ENCODE measurements at regions not wholly inside any gene's neighbourhood (a gene's known extent, or its start where the extent isn't known, plus 50 kb on each side); places are given as distances from the start of the nearest gene placed in this dataset.
"Not testable (repeated sequence)": the region's sequence is repeated elsewhere in the genome, so short reads cannot be mapped to it uniquely, and the experiment has no call there.

DNA sequence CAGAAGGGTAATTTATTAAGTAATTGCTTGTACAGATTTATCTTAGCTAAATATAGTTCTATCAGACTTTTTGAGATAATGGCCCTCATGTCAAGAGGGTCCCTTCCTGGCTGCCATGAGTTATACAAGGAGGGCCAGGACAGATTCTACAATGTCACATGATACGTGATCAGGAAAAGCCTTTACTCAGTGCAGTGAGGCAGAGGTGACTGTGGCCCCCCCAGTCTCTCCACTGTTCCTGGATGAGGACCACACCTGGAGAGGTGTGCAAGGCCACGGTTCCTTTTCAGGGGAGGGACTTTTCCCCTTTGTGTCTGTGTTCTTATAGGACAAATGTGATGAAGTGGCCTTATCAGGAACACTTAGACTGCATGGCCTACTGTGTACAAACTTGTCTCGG is 54.3 kb upstream of the LRCH1 start:
- in situ Hi-C loops (cut with MboI; ENCODE audit: low pct_unique_long_range_greater_than_20kb, low sequenced_read_pairs), result no loop called here
- no peak for DNase-seq

DNA sequence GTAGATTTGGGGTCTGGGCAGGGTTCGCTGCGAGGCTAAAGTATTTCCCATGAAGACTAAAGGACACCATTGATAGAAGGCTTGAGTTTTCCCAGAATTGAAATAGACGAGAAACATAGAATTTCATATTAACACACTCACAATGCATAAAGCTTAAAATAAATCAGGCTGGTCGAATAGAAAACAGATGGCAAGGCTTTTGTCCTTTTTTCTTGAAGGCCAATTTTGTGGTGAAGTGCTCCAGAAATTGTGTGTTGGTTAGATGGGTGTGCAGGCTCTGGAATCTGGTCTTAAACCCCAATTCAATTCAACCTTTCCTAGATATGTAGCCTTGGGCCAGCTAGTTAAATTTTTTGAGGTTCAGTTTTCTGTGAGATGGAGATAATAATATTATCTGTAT is 56.9 kb upstream of the LRCH1 start:
- DNase-seq, result no peak
- in situ Hi-C loops (cut with MboI; ENCODE audit: low pct_unique_long_range_greater_than_20kb, low sequenced_read_pairs), result no loop called here

DNA sequence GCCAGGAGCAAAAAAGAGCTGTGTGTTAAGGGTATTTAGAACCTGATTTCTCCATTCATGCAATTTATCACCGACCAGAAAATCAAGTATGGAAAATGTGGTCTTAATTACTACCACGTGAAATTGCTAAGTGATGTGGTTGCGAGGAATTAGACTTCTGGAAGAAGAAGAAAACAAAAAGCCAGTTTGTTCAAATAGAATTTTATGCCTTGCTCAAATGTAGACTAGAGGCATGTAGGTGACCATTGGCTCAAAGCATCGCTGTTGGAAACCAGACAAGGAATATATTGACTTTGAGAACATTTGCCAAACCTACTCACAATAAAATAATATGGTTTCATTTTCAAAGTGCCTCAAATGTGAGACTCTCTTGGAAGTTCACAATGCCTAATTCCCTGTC is 57.3 kb upstream of the LRCH1 start:
- DNase-seq, result no peak
- in situ Hi-C loops (cut with MboI; ENCODE audit: low pct_unique_long_range_greater_than_20kb, low sequenced_read_pairs), result no loop called here

DNA sequence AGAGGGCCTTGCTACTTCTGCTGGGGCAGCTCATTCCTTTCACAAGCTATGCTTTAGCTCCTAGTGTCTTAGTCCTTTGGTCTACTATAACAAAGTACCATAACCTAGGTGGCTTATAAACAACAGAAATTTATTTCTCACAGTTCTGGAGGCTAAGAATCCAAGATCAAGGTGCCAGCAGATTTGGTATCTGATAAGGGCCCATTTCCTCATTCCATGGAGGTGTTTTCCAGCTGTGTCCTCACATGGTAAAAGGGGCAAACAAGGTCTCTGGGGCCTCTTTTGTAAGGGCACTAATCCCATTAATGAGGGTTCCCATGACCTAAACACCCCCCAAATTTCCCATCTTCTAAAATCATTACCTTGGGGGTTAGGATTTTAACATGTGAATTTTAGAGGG is 57.9 kb upstream of the LRCH1 start:
- in situ Hi-C loops (cut with MboI; ENCODE audit: low pct_unique_long_range_greater_than_20kb, low sequenced_read_pairs), result no loop called here
- no peak for DNase-seq

DNA sequence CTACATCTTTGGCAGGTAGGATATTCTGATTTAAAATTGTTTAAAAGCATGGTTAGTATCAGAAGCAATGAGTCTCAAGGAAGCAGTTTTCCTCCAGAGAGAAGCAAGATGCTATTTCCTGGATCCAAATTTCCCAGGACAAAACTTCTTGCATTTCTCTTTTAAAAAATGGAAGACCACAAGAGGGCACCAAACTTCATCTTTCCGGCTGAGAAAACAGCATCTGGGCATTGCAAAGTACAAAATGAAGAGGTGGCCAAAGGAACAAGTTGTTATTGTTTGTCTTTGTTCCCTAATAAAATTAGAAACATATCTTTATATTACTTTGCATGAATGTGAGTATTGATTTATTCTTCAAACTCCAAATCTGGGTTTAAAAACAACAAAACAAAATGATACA is 60.0 kb upstream of the LRCH1 start:
- in situ Hi-C loops (cut with MboI; ENCODE audit: low pct_unique_long_range_greater_than_20kb, low sequenced_read_pairs), result no loop called here
- peak; percentile 57 for DNase-seq

DNA sequence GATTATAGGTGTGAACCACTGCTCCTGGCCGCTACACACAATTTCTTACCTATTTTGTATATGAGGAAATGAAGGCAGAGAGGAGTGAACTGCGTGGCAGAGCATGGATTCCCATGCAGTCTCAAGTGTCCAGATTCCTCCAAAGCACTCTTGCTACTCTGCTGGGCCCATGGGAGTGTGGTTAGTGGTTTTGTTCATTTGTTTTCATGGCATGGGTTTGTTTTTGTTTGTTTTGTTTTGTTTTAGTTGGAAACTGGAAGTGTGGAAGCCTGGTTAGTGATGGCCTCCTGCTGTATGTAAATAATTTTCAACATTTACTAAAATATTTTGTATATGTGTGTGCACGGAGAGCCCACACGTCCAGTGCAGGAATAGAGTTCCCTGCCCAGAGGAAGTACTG is 61.3 kb upstream of the LRCH1 start:
- in situ Hi-C loops (cut with MboI; ENCODE audit: low pct_unique_long_range_greater_than_20kb, low sequenced_read_pairs), result no loop called here
- DNase-seq, result no peak

DNA sequence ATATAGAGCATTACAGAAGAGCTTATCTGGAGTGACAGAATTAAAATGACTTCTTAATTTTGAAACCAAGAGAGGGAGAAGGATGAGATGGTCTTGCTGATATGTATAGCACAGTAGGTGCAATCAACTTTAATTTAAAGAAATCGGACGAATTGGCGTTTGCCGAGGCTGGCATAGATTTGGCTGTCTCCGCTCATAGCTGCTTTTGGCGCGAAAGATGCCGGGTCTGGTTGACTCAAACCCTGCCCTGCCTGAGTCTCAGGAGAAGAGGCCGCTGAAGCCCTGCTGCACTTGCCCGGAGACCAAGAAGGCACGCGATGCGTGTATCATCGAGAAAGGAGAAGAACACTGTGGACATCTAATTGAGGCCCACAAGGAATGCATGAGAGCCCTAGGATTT is 62.3 kb upstream of the LRCH1 start:
- in situ Hi-C loops (cut with MboI; ENCODE audit: low pct_unique_long_range_greater_than_20kb, low sequenced_read_pairs), result not testable (repeated sequence)

DNA sequence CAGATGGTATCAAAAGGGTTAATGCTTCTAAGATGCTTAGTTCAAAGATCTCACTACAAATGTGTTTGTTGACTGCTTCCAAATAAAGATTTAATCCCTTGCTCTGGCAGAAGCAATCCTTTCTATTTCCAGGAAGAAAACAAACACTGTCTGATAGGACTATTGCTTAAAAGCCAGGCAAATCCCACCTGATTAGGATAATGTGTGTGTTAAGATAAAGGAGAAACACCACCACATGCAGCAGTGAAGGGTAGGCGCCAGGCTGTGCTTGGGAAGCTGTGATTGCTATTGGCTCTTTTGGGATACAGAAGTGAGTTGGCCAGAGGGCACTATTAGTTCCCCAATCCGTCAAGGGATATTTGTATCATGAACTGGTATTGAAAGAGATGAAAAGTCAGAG is 62.8 kb upstream of the LRCH1 start:
- DNase-seq, result no peak
- in situ Hi-C loops (cut with MboI; ENCODE audit: low pct_unique_long_range_greater_than_20kb, low sequenced_read_pairs), result no loop called here

More for the DNA sequence above, 62.3 kb upstream of the LRCH1 start:
- not testable (repeated sequence) for DNase-seq

DNA sequence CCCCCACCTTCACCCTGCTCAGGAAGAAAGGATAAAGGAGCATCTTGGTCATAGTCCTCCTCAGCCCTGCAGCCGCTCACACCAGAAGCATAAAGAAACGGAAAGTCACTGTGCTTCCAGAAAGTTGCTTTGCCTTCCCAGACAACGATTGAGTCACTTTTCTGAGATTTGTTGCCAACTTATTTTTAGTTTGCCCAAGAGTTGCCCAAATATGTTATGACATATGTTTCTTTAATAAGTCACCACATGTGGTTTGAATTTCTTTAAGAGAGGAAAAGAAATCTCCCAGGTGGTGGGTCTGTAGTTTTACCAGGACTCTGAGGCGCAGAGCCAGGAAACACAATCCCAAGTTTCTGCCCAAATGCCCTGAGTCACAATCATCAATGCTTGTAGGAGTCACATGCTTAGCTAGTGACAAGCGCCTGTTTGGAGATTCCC is 63.4 kb upstream of the LRCH1 start:
- in situ Hi-C loops (cut with MboI; ENCODE audit: low pct_unique_long_range_greater_than_20kb, low sequenced_read_pairs), result no loop called here
- DNase-seq, result no peak

DNA sequence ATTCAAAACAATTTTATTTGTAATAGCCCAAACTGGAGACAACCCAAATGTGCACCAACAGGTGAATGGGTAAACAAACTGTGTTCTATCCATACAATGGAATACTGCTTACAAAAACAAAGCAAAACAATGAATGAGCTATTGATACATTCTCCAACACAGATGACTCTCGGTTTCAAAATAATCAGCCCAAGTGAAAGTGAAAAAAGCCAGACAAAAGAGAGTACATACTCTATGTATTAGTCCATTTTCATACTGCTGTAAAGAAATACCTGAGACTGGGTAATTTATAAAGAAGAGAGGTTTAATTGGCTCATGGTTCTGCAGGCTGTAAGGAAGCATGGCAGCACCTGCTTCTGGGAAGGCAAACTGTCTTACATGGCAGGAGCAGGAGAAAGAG is 65.2 kb upstream of the LRCH1 start:
- no peak for DNase-seq
- in situ Hi-C loops (cut with MboI; ENCODE audit: low pct_unique_long_range_greater_than_20kb, low sequenced_read_pairs), result no loop called here

DNA sequence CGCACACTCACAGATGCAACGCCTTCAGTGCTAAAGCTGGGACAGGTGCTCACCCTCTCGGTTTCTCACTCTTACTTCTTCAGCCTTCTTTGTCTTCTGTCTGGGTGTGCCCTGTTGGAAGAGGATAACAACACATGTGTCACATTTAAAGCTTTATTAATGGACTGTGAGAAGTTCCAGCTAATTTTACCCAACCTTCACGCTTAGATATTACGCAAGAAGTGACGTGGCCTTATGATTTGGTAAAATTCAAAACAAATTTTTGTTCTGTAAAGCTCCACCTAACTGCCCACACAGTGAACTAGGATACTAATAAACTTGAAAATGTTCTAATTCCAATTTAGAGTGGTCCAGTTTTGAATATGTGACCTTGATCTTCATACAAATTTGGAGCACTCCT is 66.7 kb upstream of the LRCH1 start:
- DNase-seq, result no peak
- in situ Hi-C loops (cut with MboI; ENCODE audit: low pct_unique_long_range_greater_than_20kb, low sequenced_read_pairs), result no loop called here

DNA sequence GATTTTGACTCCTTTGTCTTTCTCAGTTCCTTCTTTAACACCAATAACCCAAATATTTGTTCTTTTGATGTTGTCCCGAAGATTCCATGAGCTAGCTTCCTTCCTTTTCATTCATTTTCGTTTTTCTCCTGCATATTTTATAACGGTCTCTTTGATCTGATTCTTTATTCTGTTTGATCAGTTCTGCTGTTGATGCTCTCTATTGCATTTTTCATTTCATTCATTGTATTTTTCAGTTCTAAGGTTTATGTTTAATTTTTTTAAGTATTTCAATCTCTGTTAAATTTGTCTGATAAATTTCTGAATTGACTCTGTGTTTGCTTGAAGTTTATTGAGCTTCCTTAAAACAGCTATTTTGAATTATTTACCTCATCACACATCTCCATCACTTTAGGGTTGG is 68.4 kb upstream of the LRCH1 start:
- in situ Hi-C loops (cut with MboI; ENCODE audit: low pct_unique_long_range_greater_than_20kb, low sequenced_read_pairs), result no loop called here
- DNase-seq, result no peak

DNA sequence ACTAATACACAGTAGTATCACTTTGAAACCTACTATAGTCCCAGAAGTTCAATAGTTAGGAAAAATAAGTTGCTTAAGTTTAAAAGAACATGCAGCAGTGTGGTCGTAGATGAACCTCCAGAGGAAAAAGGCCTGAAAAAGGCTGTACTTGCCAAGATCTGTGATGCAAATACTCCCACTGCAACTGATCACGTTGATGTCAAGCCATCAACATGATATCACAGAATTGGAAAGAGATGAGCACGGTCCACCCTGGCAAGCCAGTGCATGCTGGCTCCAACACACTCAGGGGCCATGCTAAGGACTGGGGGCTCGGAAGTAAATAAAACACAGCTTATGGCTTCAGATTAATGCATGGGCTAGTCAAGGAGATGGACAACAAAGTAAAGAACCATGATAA is 71.8 kb upstream of the LRCH1 start:
- in situ Hi-C loops (cut with MboI; ENCODE audit: low pct_unique_long_range_greater_than_20kb, low sequenced_read_pairs), result no loop called here
- no peak for DNase-seq

DNA sequence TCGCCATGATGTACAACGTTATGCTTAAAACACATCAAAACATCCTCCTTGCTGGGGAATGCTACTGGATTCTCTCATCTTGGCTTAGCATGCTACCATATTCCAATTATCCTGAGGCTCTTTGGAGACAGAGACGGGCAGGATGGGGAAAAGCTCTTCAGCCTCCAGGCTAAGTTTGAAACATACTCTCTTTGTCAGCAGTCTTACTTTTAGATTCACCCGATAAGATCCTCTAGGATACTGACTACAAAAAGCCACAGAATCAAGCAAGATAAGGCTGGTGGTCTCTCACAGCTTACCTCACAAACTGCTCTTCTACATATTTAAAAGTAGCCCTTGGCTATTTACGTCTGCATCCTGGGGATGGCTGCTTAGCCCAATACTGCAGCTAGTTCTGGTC is 72.8 kb upstream of the LRCH1 start:
- in situ Hi-C loops (cut with MboI; ENCODE audit: low pct_unique_long_range_greater_than_20kb, low sequenced_read_pairs), result no loop called here
- DNase-seq, result no peak

DNA sequence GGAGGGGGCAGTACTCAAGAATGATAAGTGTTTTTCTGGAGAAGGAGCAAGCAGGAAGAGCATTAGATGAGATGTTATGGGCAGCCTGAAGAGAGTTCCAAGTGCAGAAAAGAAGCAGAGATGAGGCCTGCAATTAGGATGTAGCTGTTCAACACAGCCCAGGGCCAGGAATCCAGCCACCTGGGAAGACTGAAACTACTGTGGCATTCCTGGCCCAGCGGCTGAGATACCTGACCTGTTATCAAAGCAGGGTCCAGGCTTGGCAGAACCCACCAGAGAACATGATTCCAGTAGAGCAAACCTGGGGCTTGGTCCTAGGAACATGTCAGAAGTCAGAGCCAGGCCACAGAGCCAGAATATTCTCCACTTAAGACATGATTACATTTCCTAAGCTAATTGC is 73.3 kb upstream of the LRCH1 start:
- no peak for DNase-seq
- in situ Hi-C loops (cut with MboI; ENCODE audit: low pct_unique_long_range_greater_than_20kb, low sequenced_read_pairs), result no loop called here

DNA sequence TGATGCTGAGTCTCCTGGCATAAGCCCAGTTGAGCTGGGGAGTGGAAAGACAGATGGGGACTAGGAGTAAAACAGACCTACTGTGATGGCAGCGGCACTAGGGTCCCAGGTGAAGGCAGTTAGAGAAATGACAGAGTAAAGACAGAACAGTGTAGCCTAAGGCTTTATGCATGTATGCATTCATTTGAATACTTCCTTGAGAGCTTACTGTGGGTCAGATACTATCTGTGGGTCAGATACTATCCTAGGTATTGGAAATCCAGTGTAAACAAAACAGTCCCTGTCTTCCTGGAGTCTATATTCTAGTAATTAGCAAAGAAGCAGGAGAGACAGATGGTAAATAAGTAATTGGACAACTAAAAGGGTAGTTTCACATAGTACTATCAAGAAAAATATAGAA is 73.7 kb upstream of the LRCH1 start:
- in situ Hi-C loops (cut with MboI; ENCODE audit: low pct_unique_long_range_greater_than_20kb, low sequenced_read_pairs), result no loop called here
- no peak for DNase-seq

DNA sequence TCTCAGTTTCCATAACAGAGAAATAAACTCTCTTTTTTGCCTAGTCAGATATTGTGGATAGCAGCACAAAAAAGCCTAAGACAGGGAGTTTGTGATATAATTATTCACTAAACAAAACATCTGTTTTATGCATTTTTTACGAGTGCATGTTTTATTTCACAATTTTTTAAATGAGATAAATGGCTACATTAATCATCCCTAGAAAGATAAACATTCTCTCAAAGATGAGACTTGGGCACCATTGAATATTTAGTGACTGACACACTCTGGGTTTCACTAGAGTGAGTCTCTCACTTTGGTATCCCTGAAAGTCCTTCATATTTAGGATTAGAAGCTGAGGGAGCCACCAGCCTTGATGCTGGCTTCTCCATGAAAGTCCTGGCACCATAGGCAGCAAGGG is 74.3 kb upstream of the LRCH1 start:
- in situ Hi-C loops (cut with MboI; ENCODE audit: low pct_unique_long_range_greater_than_20kb, low sequenced_read_pairs), result no loop called here

DNA sequence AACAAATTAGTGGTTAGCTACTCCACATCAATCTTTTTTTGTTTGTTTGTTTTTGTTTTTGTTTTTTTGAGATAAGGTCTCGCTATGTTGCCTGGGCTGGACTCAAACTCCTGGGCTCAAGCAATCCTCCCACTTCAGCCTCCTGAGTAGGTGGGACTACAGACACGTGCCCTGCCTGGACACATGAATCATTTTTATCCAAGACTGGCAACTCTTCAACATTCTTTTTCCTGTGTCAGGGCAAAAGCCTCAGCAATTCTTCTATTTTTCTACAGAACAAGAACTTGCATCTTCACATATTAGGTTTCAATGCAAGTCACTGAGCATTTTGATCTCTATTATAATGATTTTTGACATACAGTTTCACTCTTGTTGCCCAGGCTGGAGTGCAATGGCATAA is 76.8 kb upstream of the LRCH1 start:
- in situ Hi-C loops (cut with MboI; ENCODE audit: low pct_unique_long_range_greater_than_20kb, low sequenced_read_pairs), result no loop called here
- DNase-seq, result no peak

More for the DNA sequence above, 74.3 kb upstream of the LRCH1 start:
- DNase-seq, result no peak

DNA sequence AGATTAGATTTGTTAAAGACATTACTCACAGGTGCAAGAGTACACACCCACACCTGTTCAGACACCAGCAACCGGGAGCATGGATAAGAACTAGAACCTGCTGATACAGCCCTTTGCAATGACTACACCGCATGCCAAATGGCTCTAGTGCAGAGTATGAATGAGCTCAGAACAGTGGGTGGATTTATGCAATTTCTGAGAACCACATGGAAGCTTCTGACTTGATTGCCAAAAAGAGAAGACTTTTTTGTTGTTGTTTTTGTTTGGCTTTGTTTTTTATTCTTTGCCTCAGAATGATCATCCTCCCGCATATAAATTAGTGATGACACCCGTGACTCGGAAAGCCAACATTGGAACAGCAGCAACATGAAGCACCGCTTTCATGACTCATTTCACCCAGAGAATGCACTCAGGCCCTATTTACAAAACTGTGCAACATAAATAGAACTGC is 77.4 kb upstream of the LRCH1 start:
- in situ Hi-C loops (cut with MboI; ENCODE audit: low pct_unique_long_range_greater_than_20kb, low sequenced_read_pairs), result no loop called here
- no peak for DNase-seq

DNA sequence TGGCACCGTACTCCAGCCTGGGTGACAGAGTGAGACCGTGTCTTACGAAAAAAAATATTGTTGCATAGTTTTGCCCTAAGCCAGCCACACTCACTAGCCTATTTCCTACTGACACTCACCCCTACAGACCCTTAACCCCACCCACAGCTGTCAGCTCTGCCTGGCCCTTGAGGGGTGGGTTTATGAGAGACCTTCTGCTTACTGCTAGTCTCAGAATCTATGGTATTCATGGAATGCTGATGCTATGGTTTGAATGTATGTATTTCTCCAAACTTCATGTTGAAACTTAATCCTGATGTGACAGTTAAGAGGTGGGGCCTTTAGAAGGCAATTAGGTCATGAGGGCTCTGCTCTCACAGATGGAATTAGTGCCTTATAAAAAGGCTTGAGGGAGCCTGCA is 79.2 kb upstream of the LRCH1 start:
- no peak for DNase-seq
- in situ Hi-C loops (cut with MboI; ENCODE audit: low pct_unique_long_range_greater_than_20kb, low sequenced_read_pairs), result no loop called here

DNA sequence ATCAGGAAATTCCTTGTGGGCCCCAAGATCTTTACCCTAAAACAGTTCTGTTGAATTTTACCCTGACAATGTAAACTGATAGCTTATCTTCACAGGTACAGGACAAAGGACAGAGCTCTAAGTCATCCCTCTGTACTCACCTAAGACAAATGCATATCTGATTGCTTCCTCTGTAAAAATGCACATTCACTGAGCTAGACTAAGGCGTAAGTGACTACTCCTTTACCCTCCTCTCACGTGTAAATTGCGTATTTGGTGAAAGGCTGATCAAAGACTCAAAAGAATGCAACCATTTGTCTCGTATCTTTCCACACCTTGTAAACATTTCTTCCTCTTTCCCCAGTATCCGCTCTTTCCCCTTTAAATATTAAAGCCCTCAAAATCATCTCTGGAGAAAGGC is 80.6 kb upstream of the LRCH1 start:
- DNase-seq, result no peak
- in situ Hi-C loops (cut with MboI; ENCODE audit: low pct_unique_long_range_greater_than_20kb, low sequenced_read_pairs), result no loop called here

DNA sequence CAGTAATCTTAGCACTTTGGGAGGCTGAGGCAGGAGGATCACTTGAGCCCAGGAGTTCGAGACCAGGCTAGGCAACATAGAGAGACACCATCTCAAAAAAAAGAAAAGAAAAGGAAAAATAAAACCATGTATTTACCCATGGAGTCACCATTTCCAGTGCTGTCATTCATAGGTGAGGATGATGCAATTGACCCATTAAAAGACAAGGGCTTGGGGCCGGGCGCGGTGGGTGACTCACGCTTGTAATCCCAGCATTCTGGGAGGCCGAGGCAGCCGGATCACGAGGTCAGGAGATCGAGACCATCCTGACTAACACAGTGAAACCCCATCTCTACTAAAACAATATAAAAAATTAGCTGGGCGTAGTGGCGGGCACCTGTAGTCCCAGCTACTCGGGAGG is 82.6 kb upstream of the RUBCNL start:
- DNase-seq; in situ Hi-C loops (cut with MboI; ENCODE audit: low pct_unique_long_range_greater_than_20kb, low sequenced_read_pairs): not testable (repeated sequence)
